GM21360 (cell line): ENCODE measurements at regions not wholly inside any gene's neighbourhood (a gene's known extent, or its start where the extent isn't known, plus 50 kb on each side); places are given as distances from the start of the nearest gene placed in this dataset.
"Not testable (repeated sequence)": the region's sequence is repeated elsewhere in the genome, so short reads cannot be mapped to it uniquely, and the experiment has no call there.

Source experiments
- ATAC-seq: cut with Tn5 transposase; IDR thresholded peaks from one replicate; pipeline ENCODE4 v1.9.1; 2021; ENCODE audit warnings: mild to moderate bottlenecking, moderate library complexity; ENCODE audit not compliant: unreplicated experiment

DNA sequence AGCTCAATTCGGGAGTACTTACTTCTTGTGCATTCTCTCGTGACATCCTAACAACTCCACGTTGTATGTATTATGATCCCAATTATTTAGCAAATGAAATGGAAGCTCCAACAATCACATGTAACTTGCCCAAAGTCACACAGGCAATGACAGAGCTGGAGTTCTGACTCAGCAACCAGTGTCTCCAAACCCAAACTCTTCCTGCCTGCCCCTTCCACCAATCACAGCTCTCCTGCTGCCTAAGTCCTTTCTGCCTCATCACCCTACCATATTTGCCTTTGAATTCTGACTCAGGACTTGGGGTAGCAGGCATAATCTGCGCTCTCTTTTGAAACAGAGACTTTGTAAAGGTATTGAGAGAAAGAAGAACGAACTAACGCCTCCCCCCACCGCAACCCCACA, 245.2 kb upstream of the MAF start:
- no peak for ATAC-seq

DNA sequence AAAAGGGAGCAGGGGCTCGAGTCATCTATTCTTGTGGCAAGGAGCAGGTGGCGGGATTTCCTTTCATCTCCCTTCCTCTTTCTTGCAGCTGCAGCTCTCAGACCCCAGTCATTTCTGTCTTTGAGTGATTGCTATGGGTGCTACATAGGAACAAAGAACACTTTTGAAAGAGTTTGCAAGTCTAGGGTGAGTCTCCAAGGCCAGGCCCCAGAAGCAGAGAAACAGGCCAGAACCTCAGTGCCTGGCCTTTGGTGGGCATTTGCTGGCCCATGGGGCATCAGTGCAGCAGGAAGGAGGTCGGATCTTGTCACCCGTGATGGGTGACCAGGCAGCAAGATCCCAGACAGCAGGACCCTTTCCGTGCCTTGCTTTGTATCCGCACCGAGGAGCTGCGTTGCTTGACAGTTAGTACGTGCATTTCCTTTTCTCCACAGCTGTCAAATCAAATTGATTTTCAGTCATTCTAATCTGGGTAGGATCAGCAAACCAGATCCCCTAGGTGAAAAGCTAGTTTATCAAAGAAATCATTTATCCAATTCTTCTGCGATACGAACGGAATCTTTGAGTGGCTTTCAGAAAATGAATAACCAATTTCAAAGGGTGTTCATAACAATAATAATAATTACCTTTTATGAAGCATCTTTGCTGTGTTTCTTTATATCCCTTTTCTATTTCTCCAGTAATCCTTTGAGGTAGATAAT, 244.6 kb upstream of the MAF start:
- peak; percentile 86 for ATAC-seq

DNA sequence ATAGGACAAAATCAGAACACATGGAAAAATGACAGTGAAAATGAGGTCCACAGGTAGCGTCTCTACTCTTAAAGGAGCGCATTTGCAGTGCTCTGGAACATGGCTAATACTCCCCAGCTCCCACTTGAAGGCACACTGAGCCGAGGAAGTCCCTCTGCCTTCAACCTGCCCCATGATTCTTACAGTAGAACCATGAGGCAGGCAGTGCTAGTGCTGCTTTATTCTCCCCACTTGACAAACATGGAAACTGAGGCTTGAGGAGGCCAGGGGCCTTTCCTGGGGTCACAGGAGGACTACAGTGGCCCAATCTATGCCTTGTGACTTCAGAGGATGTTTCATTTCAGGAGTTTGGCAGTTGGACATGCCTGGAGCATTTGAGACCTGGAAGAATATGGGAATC, 244.1 kb upstream of the MAF start:
- no peak for ATAC-seq

DNA sequence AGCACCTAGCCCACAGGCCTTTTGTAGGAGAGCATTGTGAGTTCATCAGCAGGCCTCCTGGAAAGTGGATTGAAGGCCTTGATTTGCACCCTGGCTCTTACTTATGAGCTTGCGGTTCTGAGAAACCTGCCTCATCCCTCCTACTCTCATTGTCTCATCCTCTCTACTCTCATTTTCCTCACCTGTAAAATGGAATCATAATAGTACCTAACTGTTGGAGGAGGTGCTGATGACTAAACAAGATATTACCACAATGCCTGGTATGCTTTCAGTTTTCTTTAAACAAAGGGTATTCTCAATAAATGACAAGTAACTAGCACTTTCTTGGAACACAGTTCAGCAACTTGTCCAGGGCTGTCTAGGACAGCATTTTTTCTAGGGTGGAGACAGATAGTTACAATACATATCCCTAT, 243.1 kb upstream of the MAF start:
- peak; percentile 58 for ATAC-seq

DNA sequence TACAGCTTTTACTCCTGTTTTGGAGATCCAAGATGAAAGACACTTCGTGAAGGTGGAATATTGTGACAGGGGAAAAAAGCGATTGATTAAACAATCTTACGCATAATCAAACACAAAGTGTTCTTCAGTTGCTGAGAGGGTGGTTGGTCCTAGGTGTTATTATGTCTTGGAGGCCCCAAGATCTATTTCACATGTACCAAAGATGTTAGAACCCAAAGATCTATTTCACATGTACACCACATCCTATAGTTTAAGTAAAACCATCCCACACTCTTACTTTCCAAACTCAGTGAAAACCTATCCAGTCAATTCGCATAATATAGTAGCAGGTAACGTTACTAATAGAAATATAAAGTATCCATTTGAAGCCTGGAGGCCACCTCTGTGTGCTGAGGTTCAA, 242.6 kb upstream of the MAF start:
- ATAC-seq = no peak

DNA sequence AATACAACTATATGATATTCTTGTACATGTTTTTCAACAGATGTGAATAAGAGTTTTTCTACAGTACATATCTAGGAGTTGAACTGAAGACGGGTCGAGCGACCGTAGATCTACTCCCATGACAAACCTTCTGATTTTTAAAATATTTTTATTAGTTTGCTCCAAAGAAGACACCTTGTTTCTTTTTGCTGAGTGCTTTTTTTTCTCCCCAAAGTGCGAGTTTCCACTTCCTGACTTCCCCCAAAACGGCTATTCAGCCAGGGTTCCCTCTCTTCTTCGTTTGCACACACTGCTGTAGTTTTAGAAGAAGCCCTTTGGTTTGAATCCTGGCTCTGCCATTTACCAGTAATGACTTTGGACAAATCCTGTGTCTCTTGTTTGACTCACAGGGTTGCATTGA, 241.7 kb upstream of the MAF start:
- no peak for ATAC-seq

DNA sequence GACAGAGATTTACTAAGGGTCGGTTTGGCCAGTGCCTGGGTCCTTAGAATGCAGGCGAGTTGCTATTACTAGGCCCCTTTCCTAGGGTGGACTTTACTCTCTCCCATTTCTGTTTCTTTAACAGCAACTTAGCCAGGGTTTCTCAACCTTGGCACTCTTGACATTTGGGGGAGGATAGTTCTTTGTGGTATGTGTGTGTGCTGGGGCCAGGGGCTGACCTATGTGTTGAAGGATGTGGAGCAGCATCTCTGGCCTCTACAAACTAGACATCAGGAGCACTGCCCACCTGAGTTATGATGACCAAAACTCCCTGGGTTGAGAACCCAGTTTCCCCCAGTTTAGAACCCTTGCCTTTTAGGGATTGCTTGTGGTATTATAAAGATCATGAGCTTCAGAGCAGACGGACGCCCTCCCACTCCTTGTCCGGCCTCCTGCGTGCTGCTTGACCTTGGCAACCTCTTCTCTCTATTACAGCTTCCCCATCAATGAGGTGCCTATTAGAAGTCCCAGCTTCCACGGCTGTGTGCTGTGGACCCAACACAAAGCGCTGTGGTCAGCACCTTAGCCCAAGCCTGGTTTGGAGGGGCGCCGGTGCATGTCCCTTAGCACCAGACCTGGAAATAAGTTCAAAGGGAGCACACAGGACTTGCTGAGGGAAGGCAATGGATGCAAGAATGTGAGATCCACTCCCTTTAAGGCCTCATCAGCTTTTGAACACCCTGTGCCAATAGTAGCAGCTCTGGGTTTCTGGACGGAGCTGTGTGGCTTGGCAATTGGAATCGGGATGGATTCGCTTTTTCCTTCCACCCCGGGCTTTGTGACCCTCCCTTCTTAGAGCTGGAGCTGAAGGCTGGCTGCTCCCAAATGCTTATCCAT, 239.2 kb upstream of the MAF start:
- no peak for ATAC-seq

DNA sequence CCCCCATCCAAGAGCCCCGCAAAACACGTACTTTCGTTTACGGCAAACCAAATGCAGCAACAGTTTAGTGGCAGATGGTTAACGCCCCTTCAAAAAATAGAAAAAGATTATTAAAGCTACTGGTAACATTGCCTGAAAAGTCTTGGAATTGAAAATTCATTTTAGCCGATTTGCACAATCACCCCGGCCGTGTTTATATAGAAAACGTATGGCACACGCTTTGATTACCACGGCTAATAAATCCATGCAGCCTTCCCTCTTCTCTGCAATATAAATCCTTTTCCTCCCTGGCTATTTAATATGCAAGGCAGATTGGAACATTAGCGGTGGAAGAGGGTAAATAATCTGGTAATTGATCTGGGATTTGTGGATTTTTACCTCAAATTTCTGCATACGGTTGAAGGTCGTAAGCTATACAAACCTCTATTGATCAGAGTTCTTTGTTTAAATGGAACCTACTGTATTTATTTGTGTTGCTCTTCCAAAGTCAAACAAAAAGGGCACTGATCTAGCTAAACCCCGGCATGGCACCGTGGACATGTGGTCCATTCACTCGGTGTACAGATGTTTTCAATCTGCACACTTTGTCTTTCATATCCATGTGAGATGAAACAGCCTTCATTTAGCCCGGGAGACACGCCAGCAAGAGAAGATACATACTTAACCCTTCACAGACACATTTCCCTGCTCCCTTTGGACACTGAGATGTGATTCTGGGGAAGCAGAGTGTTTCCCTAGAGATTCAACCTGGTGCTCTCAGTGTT, 238.1 kb upstream of the MAF start:
- no peak for ATAC-seq

DNA sequence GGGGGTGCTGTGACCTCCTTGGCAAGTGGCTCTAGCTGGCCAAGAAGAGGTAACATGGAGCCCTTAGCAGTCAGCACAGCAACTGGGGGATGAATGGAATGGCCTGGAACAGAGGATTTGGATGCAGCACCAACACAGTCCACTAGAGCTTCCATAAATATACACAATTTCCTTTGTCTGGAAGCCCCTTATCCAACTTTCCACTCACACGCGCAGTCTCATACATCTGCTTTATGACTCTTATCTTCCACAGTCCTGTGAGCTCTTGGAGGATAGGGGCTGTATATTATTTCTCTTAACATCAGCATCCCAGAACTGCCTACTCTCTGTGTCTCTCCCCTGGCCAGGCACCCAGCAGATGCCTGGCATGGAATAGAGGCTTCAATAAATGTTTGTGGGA, 235.6 kb upstream of the MAF start:
- ATAC-seq = no peak

DNA sequence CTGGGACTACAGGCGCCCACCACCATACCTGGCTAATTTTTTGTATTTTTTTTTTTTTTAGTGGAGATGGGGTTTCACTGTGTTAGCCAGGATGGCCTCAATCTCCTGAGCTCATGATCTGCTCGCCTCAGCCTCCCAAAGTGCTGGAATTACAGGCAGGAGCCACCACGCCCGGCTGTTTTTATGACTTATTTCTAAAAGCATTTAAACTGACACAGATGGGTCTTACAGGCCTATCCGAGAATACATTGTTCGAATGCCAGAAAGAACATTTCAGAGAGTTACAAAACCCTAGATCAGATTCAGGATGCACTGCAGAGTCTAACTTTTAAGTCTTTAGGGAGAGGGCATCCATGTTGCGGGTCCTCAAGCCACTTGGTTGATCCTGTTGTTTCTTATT, 234.7 kb upstream of the MAF start:
- no peak for ATAC-seq

DNA sequence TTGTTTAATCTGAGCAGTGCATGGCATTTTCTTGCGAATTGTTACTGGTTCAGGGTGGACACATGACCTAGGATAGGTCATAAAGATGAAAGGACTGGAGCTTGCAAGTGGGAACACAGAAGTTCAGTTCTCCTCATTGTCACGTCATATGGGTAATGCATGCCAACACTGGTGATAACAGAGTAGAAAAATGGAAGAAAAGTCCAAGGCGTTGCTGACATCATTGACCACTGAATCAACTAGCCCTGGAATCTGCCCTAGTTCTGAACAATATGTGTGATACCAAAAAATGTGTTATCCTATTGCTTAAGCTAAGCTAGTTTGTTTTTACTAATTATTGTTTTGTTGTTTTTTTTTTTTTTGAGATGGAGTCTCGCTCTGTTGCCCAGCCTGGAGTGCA, 234.2 kb upstream of the MAF start:
- ATAC-seq = no peak

DNA sequence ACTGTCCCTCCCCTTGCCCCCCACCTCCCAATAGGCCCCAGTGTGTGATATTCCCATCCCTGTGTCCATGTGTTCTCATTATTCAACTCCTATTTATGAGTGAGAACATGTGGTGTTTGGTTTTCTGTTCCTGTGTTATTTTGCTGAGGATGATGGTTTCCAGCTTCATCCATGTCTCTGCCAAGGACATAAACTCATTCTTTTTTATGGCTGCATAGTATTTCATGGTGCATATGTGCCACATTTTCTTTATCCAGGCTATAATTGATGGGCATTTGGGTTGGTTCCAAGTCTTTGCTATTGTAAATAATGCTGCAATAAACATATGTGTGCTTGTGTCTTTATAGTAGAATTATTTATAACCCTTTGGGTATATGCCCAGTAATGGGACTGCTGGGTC, 233.5 kb upstream of the MAF start:
- not testable (repeated sequence) for ATAC-seq

DNA sequence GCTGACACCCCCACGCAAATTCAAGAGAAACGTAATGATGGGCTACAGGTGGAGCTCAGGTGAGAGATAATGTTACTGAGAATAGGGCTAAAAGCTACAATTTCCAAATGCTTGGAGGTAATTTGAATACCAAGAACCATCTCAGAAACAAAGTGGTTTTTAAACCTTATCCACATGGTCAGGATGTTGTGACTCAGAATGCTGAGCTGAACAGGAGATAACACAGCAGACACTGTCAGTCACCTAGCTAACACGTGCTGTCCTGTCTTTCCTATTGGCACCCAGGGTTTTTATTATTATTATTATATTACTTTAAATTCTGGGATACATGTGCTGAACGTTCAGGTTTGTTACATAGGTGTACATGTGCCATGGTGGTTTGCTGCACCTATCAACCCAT, 233.0 kb upstream of the MAF start:
- ATAC-seq = no peak

DNA sequence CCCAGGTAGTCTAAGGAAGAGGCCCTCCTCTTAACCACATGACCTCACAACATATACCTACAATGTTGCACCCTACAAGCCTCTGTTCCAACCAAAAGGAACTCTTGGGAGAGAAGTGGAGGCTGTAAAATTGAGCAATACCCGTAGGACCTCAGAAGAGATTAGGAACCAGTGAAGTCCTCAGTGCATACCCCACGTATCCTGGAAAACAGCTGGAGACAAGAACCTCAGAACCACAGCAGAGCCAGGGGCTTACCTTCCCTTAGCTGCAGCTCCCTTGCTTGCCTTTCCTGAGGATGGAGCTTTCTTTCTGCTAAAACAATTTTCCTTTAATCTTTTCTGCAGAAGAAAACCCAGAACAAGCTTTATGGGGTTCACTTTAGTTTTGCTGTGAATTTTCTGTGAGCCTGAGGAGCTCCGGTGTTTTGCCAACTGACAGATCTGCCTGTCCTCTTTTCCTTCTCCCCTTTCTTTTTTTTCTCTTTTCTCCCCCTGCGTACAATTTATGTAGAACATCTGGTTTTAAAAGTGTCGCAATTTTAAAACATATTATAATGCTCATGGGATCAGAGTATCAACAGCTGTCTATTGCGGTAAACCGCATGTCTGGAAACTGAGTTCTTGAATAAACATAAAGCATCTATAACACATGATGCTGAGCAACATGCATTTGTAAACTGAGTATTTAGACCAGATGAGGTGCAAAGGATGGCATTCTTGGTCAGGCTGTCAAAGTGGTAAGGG, 226.4 kb upstream of the MAF start:
- no peak for ATAC-seq

DNA sequence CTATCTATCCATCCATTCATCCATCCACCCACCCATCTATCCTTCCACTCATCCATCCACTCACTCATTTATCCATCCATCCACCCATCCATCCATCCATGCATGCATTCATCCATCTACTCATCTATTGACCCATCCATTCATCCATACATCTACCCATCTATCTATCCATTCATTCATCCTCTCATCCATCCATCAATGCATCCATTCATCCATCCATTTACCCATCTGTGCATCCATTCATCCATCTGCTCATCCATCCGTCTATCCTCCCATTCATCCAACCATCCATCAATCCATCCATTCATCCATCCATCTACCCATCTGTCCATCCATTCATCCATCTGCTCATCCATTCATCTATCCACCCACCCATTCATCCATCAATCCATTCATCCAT, 224.5 kb upstream of the MAF start:
- no peak for ATAC-seq

DNA sequence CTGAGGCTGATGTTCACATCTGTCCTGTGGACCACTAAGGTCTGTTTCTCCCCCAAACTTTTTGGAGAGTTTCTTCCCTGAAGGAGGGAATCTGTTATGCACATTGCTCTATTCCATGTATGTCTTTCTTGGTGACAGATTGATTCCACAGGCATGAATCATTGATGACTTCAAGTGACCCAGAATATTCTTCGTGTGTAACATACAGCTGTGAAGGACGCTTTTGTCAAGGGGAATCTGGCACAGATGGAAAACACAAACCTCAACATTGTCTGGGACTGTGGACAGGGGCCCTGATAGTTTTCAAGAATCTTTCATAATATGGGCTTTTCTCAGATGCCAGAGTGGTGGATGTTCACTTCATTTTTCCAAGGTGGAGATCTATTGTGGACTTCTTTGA, 223.1 kb upstream of the MAF start:
- no peak for ATAC-seq

DNA sequence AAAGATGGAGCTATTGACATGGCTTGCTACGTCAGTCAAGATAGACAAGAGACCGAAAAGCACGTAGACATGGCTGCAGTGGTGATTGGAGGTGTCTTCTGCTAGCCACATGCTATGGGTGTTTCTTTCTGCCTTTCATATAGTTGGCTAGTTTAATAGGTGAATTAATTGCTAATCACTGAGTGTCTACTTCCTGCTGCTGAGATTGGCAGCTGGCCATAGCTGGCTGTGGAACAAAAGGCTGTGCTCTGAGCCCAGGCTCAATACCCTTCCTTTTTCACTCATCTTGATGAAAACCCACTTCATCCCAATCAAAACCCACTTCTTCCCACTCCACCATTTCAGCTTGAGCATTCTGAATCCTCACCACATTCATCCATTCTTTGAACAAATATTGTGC, 221.4 kb upstream of the MAF start:
- no peak for ATAC-seq

DNA sequence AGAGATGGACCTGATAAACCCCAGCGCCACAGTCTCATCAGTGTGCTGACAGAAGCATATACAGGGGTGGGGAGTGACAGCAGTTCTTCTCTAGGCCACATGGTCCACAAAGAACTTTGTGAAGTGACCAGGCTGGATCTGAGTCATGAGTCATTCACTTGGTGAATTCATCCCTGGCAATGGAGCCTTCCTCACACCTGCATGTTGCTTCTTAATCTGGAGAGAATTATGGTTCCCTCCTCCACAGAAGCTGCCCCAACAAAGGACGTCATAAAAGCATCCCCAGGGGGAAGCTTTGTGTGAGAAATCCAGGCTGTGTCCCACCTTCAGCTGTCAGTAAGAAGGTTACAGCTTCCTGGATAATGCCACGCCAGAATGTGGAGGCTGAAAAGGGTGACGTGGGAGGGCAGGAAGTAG, 215.6 kb upstream of the MAF start:
- no peak for ATAC-seq

DNA sequence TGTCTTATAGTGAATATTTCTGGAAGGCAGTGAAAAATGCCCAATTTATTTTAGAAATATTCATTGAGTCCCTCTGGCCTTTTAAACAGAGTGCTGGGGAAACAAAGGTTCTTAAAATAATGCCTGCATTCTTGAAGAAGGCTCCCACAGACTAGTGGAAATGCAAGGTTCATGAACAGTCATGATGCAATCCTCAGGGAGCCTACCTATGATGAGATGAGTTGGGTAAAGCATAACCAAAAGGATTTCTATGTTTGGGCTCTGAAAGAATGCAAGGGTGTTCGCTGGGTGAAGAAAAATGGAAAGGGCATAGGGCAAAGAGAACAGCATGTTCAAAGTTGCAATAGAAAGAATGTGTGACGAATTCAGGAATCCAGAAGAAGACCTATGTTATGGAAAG, 214.5 kb upstream of the MAF start:
- ATAC-seq = no peak

DNA sequence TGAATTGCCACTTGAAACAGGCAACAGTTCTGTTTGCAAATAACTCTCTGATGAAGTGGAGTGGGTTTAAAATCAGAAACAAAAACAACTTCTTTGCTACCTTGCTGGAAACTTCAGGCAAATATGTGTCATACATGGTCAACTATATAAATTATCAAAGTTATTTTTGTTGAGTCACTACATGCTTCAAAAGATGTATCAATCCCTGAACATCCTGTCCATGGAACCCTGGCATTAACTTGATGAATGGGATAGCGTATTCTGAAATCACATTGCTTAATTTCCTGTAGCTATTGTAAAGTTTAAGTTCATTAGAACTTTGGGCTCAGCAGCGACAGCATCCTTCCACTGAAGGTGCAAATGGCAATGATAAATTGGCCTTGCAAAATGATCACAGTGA, 213.6 kb upstream of the MAF start:
- no peak for ATAC-seq

DNA sequence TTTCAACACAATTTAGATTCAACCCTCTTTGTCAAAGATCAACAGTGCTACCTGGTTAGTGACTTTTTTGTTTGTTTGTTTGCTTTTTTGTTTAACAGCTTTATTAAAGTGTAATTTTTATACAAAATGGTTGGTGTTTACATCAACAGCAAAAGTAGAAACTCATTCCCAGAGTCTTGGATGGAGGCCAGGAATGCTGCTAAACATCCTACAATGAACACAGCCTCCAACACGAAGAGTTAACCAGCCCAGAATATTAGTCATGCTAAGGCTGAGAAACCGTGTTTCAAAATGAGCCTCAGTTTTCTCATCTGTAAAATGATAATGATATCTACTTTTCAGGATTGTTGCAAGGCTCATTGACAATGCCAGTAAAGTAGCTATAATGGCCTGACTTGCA, 211.0 kb upstream of the MAF start:
- ATAC-seq = no peak
